Liver (tissue), 3 donors: ENCODE measurements at regions not wholly inside any gene's neighbourhood (a gene's known extent, or its start where the extent isn't known, plus 50 kb on each side); places are given as distances from the start of the nearest gene placed in this dataset.

ENCODE experiments used
- FOXA1 ChIP-seq: IDR thresholded peaks from 2 replicates; pipeline ENCODE4 v1.6.1; 2016; ENCODE audit warnings: antibody characterized with exemption
- GABPA ChIP-seq, 2 donors: IDR thresholded peaks in 1 of 2; conservative IDR thresholded peaks in 1 of 2; 2 replicates each; pipeline ENCODE4 v1.6.1; 2016; ENCODE audit warnings: antibody characterized with exemption in 2 of 2, mild to moderate bottlenecking in 1 of 2, moderate library complexity in 1 of 2
- NR2F2 ChIP-seq: IDR thresholded peaks from 2 replicates; pipeline ENCODE4 v1.6.1; 2016; ENCODE audit warnings: antibody characterized with exemption
- RAD21 ChIP-seq, 2 donors: IDR thresholded peaks; 2 replicates each; pipeline ENCODE4 v1.6.1; 2016; ENCODE audit warnings: antibody characterized with exemption in 2 of 2, mild to moderate bottlenecking in 2 of 2
- SP1 ChIP-seq: IDR thresholded peaks from 2 replicates; pipeline ENCODE4 v1.6.1; 2018; ENCODE audit warnings: antibody characterized with exemption, mild to moderate bottlenecking
- TAF1 ChIP-seq: conservative IDR thresholded peaks from 2 replicates; pipeline ENCODE4 v1.6.1; 2016; ENCODE audit warnings: antibody characterized with exemption, mild to moderate bottlenecking
- YY1 ChIP-seq: IDR thresholded peaks from 2 replicates; pipeline ENCODE4 v1.6.1; 2016; ENCODE audit warnings: antibody characterized with exemption, mild to moderate bottlenecking
- TF ChIP-seq, protein P1 (sequence below): fragments of 150-350 bp; IDR thresholded peaks from 2 replicates; pipeline ENCODE4 v1.5.1; 2017; ENCODE audit warnings: improper control_type of control experiment, low read depth, low read length; ENCODE audit not compliant: missing input control
- TF ChIP-seq, protein P2 (sequence below): IDR thresholded peaks from 2 replicates; pipeline ENCODE4 v1.6.1; 2016; ENCODE audit warnings: antibody characterized with exemption, mild to moderate bottlenecking
- TF ChIP-seq, protein P3 (sequence below): IDR thresholded peaks from 2 replicates; pipeline ENCODE4 v1.6.1; 2016; ENCODE audit warnings: antibody characterized with exemption
- TF ChIP-seq, protein P4 (sequence below): IDR thresholded peaks from 2 replicates; pipeline ENCODE4 v1.6.1; 2016; ENCODE audit warnings: antibody characterized with exemption
- donor health status: healthy.
- donor health status: healthy.

DNA sequence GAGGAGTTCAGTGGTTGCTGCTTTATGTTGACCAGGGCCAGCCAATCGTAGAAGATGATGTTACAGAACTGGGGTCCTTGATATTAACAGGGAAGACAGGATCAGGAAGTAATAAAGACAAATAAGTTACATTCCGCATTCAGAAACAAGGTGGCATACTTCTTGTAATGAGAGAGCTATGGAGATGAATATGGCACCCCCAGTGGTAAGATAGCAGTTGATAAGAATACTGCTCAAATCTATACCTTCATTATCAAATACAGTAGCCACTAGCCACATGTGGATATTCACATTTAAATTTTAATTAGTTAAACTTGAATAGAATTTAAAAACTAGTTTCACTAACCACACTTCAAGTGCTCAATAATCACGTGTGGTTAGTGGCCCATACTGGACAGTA lies 290.4 kb upstream of the RBMS1 start:
- no peak for TF ChIP-seq TAF1
- TF ChIP-seq, protein P1, sequence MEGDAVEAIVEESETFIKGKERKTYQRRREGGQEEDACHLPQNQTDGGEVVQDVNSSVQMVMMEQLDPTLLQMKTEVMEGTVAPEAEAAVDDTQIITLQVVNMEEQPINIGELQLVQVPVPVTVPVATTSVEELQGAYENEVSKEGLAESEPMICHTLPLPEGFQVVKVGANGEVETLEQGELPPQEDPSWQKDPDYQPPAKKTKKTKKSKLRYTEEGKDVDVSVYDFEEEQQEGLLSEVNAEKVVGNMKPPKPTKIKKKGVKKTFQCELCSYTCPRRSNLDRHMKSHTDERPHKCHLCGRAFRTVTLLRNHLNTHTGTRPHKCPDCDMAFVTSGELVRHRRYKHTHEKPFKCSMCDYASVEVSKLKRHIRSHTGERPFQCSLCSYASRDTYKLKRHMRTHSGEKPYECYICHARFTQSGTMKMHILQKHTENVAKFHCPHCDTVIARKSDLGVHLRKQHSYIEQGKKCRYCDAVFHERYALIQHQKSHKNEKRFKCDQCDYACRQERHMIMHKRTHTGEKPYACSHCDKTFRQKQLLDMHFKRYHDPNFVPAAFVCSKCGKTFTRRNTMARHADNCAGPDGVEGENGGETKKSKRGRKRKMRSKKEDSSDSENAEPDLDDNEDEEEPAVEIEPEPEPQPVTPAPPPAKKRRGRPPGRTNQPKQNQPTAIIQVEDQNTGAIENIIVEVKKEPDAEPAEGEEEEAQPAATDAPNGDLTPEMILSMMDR = no peak
- no peak for TF ChIP-seq SP1
- TF ChIP-seq, protein P2, sequence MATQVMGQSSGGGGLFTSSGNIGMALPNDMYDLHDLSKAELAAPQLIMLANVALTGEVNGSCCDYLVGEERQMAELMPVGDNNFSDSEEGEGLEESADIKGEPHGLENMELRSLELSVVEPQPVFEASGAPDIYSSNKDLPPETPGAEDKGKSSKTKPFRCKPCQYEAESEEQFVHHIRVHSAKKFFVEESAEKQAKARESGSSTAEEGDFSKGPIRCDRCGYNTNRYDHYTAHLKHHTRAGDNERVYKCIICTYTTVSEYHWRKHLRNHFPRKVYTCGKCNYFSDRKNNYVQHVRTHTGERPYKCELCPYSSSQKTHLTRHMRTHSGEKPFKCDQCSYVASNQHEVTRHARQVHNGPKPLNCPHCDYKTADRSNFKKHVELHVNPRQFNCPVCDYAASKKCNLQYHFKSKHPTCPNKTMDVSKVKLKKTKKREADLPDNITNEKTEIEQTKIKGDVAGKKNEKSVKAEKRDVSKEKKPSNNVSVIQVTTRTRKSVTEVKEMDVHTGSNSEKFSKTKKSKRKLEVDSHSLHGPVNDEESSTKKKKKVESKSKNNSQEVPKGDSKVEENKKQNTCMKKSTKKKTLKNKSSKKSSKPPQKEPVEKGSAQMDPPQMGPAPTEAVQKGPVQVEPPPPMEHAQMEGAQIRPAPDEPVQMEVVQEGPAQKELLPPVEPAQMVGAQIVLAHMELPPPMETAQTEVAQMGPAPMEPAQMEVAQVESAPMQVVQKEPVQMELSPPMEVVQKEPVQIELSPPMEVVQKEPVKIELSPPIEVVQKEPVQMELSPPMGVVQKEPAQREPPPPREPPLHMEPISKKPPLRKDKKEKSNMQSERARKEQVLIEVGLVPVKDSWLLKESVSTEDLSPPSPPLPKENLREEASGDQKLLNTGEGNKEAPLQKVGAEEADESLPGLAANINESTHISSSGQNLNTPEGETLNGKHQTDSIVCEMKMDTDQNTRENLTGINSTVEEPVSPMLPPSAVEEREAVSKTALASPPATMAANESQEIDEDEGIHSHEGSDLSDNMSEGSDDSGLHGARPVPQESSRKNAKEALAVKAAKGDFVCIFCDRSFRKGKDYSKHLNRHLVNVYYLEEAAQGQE = no peak
- TF ChIP-seq RAD21 (IDR thresholded peaks at IDR 0.05) = no peak
- TF ChIP-seq GABPA (IDR thresholded peaks at IDR 0.05 in 1 of 2, conservative IDR thresholded peaks at IDR 0.05 in 1 of 2) = no peak
- TF ChIP-seq YY1 = no peak
- TF ChIP-seq, protein P3, sequence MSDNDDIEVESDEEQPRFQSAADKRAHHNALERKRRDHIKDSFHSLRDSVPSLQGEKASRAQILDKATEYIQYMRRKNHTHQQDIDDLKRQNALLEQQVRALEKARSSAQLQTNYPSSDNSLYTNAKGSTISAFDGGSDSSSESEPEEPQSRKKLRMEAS = no peak
- TF ChIP-seq NR2F2 = no peak
- TF ChIP-seq, protein P4, sequence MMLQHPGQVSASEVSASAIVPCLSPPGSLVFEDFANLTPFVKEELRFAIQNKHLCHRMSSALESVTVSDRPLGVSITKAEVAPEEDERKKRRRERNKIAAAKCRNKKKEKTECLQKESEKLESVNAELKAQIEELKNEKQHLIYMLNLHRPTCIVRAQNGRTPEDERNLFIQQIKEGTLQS = no peak
- TF ChIP-seq FOXA1 = no peak
